Testis (tissue), 2 donors: ENCODE measurements at regions not wholly inside any gene's neighbourhood (a gene's known extent, or its start where the extent isn't known, plus 50 kb on each side); places are given as distances from the start of the nearest gene placed in this dataset.

Source experiments
- DNase-seq: peaks from one replicate; pipeline ENCODE4 v3.0.0-alpha.2; 2019
- H3K27ac ChIP-seq, 2 donors: fragments of 200-600 bp; sonication (generic); one replicate each; pipeline ENCODE4 v1.5.1; 2019
- H3K27me3 ChIP-seq: fragments of 200-600 bp; sonication (generic); one replicate; pipeline ENCODE4 v1.5.1; 2019
- H3K36me3 ChIP-seq: fragments of 200-600 bp; sonication (generic); one replicate; pipeline ENCODE4 v1.5.1; 2017; ENCODE audit warnings: low read depth; ENCODE audit errors: missing control alignments
- H3K4me1 ChIP-seq: fragments of 200-600 bp; sonication (generic); one replicate; pipeline ENCODE4 v1.5.1; 2019
- H3K4me3 ChIP-seq, 2 donors: fragments of 200-600 bp; sonication (generic); one replicate each; pipeline ENCODE4 v1.5.1; 2017 to 2019
- H3K9me3 ChIP-seq: fragments of 200-600 bp; sonication (generic); one replicate; pipeline ENCODE4 v1.5.1; 2017
- POLR2A ChIP-seq: fragments of 450-650 bp; IDR thresholded peaks from one replicate; pipeline ENCODE4 v1.6.1; 2017; ENCODE audit warnings: antibody characterized with exemption, mild to moderate bottlenecking, moderate library complexity
- WGBS, 2 donors: methylation state at CpG; one replicate each; pipeline ENCODE4 v1.1.5; 2018; 5-methylcytosine and 5-hydroxymethylcytosine counted together
- intact Hi-C: fragments of 100-400 bp; cut with DNase I; formaldehyde crosslinking; loops from one replicate; pipeline ENCODE4 v1.15.1; 2023; ENCODE audit warnings: low total_unique reads
- TF ChIP-seq, protein P1 (sequence below), 3 experiments: fragments of 450-650 bp in 2 of 3; fragments of 200-600 bp in 1 of 3; sonication (generic) in 1 of 3; IDR thresholded peaks; one replicate each; pipeline ENCODE4 v1.5.1; 2016 to 2019; ENCODE audit warnings: antibody characterized with exemption in 3 of 3, mild to moderate bottlenecking in 2 of 3, moderate library complexity in 1 of 3

DNA sequence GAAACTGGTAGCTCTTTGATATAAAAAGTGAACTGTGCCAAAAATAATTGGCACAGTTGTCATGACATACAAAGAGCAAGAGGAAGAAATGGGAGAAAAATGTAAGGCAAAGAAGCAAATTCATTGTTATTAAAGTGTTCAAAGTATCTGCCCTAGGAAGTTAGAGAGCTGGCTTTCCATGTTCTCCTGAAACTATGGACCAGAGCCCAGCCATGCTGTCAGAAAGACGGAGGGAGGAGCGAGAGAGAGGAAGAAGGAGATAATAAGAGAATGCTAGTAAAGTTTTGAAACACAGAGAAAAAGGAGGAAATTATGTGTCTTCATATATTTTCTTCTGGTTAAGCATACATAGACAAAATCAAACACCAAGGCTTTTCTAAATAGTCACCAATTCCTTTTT is 78.1 kb upstream of the PELI2 start:
- Histone ChIP-seq H3K27me3 (no peaks in the 10 kb centered on the region), H3K9me3 (no peaks in the 10 kb centered on the region), H3K36me3 (no peaks in the 10 kb centered on the region), H3K27ac (no peak overlapping the region), H3K4me1 (no peaks in the 10 kb centered on the region), H3K4me3 (no peak overlapping the region)
- intact Hi-C loops: no loop called here
- no peak for TF ChIP-seq POLR2A
- TF ChIP-seq, protein P1, sequence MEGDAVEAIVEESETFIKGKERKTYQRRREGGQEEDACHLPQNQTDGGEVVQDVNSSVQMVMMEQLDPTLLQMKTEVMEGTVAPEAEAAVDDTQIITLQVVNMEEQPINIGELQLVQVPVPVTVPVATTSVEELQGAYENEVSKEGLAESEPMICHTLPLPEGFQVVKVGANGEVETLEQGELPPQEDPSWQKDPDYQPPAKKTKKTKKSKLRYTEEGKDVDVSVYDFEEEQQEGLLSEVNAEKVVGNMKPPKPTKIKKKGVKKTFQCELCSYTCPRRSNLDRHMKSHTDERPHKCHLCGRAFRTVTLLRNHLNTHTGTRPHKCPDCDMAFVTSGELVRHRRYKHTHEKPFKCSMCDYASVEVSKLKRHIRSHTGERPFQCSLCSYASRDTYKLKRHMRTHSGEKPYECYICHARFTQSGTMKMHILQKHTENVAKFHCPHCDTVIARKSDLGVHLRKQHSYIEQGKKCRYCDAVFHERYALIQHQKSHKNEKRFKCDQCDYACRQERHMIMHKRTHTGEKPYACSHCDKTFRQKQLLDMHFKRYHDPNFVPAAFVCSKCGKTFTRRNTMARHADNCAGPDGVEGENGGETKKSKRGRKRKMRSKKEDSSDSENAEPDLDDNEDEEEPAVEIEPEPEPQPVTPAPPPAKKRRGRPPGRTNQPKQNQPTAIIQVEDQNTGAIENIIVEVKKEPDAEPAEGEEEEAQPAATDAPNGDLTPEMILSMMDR (IDR thresholded peaks at IDR 0.05): no peak
- no peak for DNase-seq
- WGBS, 2 donors: 29 to 32% methylated on average over 2 of the region's 2 CpGs

DNA sequence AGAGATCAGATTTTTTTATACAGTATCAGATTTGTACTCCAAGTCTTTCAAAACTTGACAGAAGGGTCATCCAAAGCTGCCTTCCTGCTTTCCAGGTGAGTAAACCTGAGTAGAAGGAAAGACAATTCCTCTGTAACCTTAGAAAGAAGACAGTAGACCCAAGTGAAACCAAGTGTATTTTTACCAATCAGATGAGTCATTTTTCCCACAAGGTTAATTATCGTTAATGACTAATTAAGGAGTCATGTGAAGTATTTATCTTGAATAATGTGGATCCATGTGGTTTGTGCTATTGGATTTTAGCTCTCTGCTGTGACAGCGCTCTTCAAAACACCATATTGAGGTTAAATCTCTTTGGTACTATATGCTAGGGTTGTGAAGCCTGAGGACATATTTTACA is 74.0 kb upstream of the PELI2 start:
- no peak for TF ChIP-seq POLR2A
- TF ChIP-seq, protein P1 (IDR thresholded peaks at IDR 0.05): no peak
- intact Hi-C loops: no loop called here

DNA sequence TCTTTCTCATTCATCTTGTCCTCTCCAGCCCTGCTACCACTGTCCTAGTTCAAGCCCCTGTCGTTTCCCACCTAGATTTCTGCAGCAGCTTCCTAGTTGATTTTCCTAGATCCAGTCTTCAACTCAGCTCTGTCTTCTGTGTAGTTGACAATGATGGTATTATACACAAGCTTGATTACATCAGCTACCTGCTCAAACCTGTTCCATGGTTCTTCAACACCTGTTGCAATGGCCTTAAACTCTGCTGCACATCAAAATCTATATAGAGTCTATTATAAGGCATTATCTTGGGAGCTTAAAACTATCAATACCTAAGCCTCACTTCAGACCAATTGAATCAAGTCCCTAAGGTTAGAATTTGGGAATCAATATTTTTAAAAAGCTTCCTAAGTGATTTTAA is 71.7 kb upstream of the PELI2 start:
- DNase-seq: no peak
- H3K27me3 ChIP-seq: no peaks in the 10 kb centered on the region
- TF ChIP-seq, protein P1 (IDR thresholded peaks at IDR 0.05): no peak
- TF ChIP-seq POLR2A: no peak
- no peaks in the 10 kb centered on the region for H3K4me1 ChIP-seq
- WGBS, 2 donors: 93 to 94% methylated on average over 1 of the region's 1 CpG
- no peaks in the 10 kb centered on the region for H3K9me3 ChIP-seq
- H3K36me3 ChIP-seq: no peaks in the 10 kb centered on the region
- intact Hi-C loops: no loop called here
- H3K27ac ChIP-seq: no peak overlapping the region
- no peak overlapping the region for H3K4me3 ChIP-seq

More for the DNA sequence above, 74.0 kb upstream of the PELI2 start:
- 90 to 91% methylated on average over 2 of the region's 2 CpGs for WGBS, 2 donors
- H3K4me1 ChIP-seq: no peaks in the 10 kb centered on the region
- H3K36me3 ChIP-seq: no peaks in the 10 kb centered on the region
- H3K27me3 ChIP-seq: no peaks in the 10 kb centered on the region
- no peaks in the 10 kb centered on the region for H3K9me3 ChIP-seq
- no peak overlapping the region for H3K27ac ChIP-seq
- no peak overlapping the region for H3K4me3 ChIP-seq
- no peak for DNase-seq

DNA sequence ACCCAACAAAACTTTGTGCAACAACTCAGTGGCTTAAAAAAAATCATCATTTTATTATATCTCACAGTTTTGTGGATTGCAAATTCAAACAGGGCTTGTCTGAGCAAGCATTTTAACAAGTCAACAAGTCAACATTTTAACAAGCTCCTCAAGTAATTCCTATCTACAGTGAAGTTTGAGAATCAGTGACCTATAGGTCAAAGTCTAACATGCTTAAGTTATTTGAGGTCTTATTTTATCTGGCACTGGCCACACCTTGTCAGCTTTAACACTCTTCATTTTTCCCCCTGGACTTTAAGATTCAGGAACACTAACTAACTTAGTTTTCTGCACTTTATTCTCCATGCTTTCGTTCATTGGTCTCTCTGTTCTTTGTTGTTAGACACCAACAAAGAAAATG is 71.2 kb upstream of the PELI2 start:
- H3K4me3 ChIP-seq: no peak overlapping the region
- no peaks in the 10 kb centered on the region for H3K4me1 ChIP-seq
- intact Hi-C loops: no loop called here
- H3K36me3 ChIP-seq: no peaks in the 10 kb centered on the region
- WGBS, 2 donors: 89 to 92% methylated on average over 1 of the region's 1 CpG
- DNase-seq: no peak
- H3K27ac ChIP-seq: no peak overlapping the region
- TF ChIP-seq POLR2A: no peak
- TF ChIP-seq, protein P1 (IDR thresholded peaks at IDR 0.05): no peak
- no peaks in the 10 kb centered on the region for H3K27me3 ChIP-seq
- H3K9me3 ChIP-seq: no peaks in the 10 kb centered on the region

DNA sequence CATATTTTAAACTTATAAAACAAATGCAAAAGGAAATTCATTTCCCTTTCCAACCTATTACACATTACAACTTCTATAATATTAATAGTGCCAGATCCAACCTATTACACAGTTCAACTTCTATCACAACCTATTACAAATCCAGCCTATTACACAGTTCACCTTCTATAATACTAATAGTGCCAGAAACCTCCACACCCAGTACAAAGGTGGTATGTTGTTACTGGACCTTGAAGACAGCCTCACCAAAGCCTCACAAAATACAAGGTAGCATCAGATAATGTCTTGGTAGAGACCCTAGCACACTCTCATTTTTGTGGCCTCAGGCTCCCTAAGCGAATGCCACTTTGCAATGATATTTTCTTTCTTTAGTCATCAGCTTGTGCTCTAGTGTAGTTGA is 68.7 kb upstream of the PELI2 start:
- Histone ChIP-seq H3K27me3 (no peaks in the 10 kb centered on the region), H3K4me1 (no peaks in the 10 kb centered on the region), H3K9me3 (no peaks in the 10 kb centered on the region), H3K4me3 (no peak overlapping the region), H3K36me3 (no peaks in the 10 kb centered on the region), H3K27ac (no peak overlapping the region)
- 92 to 100% methylated on average over 1 of the region's 1 CpG for WGBS, 2 donors
- no peak for DNase-seq
- intact Hi-C loops: no loop called here
- TF ChIP-seq POLR2A: no peak
- TF ChIP-seq, protein P1 (IDR thresholded peaks at IDR 0.05): no peak
